T-helper 2 cell treated with Interferon-gamma antibody and Interleukin-4, amounts not matched to agents 5 μg/mL and 100 μg/mL, for 36 hours (primary cell): ENCODE measurements at regions not wholly inside any gene's neighbourhood (a gene's known extent, or its start where the extent isn't known, plus 50 kb on each side); places are given as distances from the start of the nearest gene placed in this dataset.
"Not testable (repeated sequence)": the region's sequence is repeated elsewhere in the genome, so short reads cannot be mapped to it uniquely, and the experiment has no call there.

Experiments
- DNase-seq: peaks from one replicate; pipeline ENCODE4 v3.0.0; 2021; ENCODE audit warnings: low spot score
- H3K27ac Mint-ChIP-seq: one replicate; pipeline ENCODE4 v1.8.0; 2021; ENCODE audit warnings: mild to moderate bottlenecking, mixed read lengths
- H3K27me3 Mint-ChIP-seq: one replicate; pipeline ENCODE4 v1.8.0; 2021; ENCODE audit warnings: low read depth, mixed read lengths
- H3K36me3 Mint-ChIP-seq: one replicate; pipeline ENCODE4 v1.8.0; 2021; ENCODE audit warnings: low read depth, mixed read lengths
- H3K4me1 Mint-ChIP-seq: one replicate; pipeline ENCODE4 v1.8.0; 2021; ENCODE audit warnings: low read depth, mixed read lengths
- H3K4me3 Mint-ChIP-seq: one replicate; pipeline ENCODE4 v1.8.0; 2022; ENCODE audit warnings: mild to moderate bottlenecking, moderate library complexity, mixed read lengths
- H3K9me3 Mint-ChIP-seq: one replicate; pipeline ENCODE4 v1.8.0; 2021; ENCODE audit warnings: mixed read lengths

DNA sequence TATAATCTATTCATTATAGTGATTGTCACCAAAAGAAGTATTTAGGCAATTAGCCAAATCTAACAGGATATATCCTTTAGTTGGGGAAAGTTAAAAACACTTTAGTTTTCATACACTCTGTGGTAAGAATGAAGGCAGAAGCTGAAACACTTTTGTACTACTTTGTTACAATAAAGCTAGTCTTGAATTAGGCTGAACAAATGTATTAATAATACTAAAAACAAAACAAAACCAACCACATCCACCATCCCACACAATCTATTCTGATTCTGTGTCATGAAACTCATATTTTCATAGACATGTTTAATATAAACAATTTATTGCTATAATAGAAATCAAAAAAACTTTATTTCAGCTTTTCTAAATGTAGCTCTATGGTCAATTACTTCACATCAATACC lies 508.8 kb downstream of the ZEB2 start:
- Mint-ChIP-seq H3K4me3 (no peak overlapping the region), H3K9me3 (no peaks in the 10 kb centered on the region), H3K27me3 (no peaks in the 10 kb centered on the region), H3K27ac (no peak overlapping the region), H3K4me1 (no peaks in the 10 kb centered on the region), H3K36me3 (no peaks in the 10 kb centered on the region)
- no peak for DNase-seq

DNA sequence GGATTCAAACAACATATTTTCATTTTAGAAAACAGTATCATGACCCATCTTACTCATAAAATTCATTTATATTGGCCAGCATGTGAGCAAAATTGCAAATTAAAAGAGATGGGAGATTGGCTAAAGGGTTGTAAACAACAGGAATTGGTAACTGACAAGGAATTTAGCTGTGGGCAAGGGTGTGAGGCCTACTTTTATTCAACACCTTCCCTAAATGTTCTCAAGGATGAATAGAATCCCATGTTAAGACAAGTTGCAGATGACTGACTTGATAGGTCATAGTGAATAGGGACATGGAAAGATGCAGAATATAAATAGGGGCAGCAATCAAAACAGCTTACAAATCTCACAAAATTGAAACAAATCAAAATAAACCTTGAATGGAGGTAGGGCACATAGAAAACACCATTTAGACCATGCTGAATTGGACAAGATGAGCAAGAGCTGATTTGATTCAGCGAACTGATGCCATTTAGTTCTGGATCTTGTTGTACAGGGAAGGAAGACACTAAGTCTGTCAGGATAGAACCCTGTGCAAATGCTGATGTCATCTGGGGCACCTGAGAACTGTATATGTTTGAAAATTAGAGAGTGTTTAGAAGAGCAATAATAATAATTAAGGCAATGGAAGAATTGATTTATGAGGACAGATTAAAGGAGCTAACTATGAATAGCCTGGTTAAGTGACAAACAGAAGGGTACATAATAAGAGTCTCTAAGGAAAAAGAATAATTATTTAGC lies 509.7 kb downstream of the ZEB2 start:
- no peaks in the 10 kb centered on the region for H3K27me3 Mint-ChIP-seq
- DNase-seq, result no peak
- H3K4me1 Mint-ChIP-seq, result no peaks in the 10 kb centered on the region
- H3K4me3 Mint-ChIP-seq, result no peak overlapping the region
- no peaks in the 10 kb centered on the region for H3K36me3 Mint-ChIP-seq
- H3K27ac Mint-ChIP-seq, result no peak overlapping the region
- H3K9me3 Mint-ChIP-seq, result no peaks in the 10 kb centered on the region

DNA sequence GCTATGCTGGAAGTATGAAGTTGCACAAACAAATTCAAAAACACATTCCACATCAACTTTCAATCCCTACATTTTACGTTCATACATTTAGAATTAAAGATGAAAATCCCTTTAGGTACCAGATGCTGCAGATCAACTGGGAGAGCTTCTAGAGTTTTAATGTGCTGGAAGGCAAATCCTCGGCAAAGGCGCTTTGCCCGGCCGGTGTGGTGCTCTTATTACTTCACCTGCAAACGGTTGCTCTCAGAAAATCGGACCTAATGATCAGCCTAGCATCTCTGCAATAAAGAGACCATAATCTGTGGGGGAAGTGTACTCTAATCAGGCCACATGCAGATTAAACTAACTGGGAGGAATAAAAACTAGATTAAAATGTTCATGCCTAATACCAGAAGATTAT lies 513.8 kb downstream of the ZEB2 start:
- H3K9me3 Mint-ChIP-seq, result no peaks in the 10 kb centered on the region
- DNase-seq, result no peak
- H3K4me3 Mint-ChIP-seq, result no peak overlapping the region
- H3K27ac Mint-ChIP-seq, result no peak overlapping the region
- H3K27me3 Mint-ChIP-seq, result no peaks in the 10 kb centered on the region
- no peaks in the 10 kb centered on the region for H3K4me1 Mint-ChIP-seq
- H3K36me3 Mint-ChIP-seq, result peaks cover 1% of the 10 kb centered on the region

DNA sequence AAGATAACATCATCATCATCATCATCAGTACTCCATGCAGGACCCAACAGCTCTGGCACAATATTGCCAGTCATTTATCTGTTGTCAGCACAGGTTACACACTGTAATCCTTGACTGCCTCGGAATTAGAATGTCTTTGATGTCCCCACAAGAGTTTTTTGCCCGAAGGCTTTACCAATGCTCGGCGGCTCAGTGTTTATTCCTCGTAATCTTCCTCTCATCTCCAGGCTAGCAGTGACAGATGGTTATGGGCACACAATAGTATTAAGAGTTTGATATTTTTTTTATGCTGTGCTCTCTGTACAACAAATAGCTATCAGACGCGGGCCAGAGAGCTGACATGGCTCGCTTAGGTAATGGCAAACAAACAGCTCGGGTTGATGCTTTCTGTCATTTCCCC lies 515.2 kb downstream of the ZEB2 start:
- DNase-seq, result no peak
- Mint-ChIP-seq H3K27ac (no peak overlapping the region), H3K4me3 (no peak overlapping the region), H3K4me1 (no peaks in the 10 kb centered on the region), H3K27me3 (no peaks in the 10 kb centered on the region), H3K36me3 (peaks cover 1% of the 10 kb centered on the region), H3K9me3 (no peaks in the 10 kb centered on the region)

DNA sequence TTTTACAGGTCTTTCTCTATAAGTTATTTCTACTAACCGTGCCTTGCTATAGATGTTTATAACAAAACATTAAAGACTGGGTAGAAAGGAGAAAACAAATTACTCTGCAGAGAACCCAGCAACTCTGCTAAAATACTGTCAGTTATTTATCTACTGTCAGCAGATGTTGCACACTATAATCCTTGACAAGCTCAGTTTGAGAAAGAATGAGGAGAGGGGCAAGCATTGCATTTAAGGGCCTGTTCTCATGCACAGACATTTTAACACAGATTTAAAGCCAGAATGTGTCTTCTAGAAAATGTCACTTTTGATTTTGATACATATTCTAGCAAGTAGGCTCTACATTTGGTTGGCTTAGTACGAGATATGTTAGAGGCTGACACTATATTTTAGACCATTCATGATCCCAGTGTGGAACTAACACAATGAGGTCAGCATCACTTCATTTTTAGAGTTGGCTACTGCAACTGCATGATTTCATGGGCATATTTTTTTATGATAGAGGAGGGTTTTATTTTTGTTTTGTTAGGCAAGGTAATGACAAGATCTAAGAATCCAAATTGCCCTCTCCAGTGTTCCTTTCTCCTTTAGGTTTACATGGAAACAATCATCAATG lies 516.4 kb downstream of the ZEB2 start:
- Mint-ChIP-seq H3K27me3 (no peaks in the 10 kb centered on the region), H3K36me3 (peaks cover 1% of the 10 kb centered on the region), H3K9me3 (no peaks in the 10 kb centered on the region), H3K27ac (no peak overlapping the region), H3K4me3 (no peak overlapping the region), H3K4me1 (no peaks in the 10 kb centered on the region)
- DNase-seq, result no peak

DNA sequence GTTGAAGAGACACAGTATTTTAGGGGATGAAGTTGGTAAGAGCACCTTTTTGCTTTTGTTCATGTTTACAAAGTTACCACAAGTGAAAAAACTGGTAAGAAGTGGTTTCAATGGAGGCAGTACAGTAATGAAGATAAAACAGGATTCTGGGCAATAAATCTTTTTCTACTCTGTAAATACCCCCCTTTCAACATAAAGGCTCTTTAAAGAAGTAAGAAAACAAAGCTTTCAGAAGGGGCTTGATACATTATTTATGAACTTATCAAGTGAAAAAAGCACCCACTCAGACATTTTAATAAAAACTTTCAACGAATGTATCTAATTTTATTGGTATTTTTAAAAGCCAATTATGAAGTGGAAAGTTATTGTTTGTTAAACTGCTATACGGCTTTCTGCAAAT lies 522.9 kb downstream of the ZEB2 start:
- H3K4me1 Mint-ChIP-seq, result no peaks in the 10 kb centered on the region
- no peaks in the 10 kb centered on the region for H3K36me3 Mint-ChIP-seq
- no peaks in the 10 kb centered on the region for H3K9me3 Mint-ChIP-seq
- H3K27ac Mint-ChIP-seq, result no peak overlapping the region
- no peak for DNase-seq
- no peak overlapping the region for H3K4me3 Mint-ChIP-seq
- H3K27me3 Mint-ChIP-seq, result no peaks in the 10 kb centered on the region

DNA sequence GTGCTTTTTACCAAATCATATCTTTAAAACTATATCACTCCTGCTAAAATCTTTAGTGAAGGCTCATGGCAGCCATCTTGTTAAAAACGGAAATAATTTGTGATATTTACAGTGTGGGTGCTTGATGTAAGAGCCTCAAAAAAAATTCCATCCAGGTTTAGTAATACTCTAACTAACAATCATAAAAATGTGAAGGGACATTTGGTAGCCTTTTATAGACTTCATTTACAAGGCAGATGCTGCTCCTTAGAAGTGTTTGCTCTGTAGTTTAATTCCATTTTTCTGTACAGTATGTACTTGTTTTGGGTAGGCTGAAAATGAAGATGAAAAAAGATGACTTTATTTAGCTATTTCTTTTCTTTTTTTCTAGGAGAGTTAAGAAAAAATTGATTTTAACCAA lies 525.0 kb downstream of the ZEB2 start:
- no peak overlapping the region for H3K4me3 Mint-ChIP-seq
- H3K4me1 Mint-ChIP-seq, result no peaks in the 10 kb centered on the region
- no peak for DNase-seq
- peaks cover 13% of the 10 kb centered on the region for H3K9me3 Mint-ChIP-seq
- no peaks in the 10 kb centered on the region for H3K27me3 Mint-ChIP-seq
- H3K27ac Mint-ChIP-seq, result no peak overlapping the region
- no peaks in the 10 kb centered on the region for H3K36me3 Mint-ChIP-seq

DNA sequence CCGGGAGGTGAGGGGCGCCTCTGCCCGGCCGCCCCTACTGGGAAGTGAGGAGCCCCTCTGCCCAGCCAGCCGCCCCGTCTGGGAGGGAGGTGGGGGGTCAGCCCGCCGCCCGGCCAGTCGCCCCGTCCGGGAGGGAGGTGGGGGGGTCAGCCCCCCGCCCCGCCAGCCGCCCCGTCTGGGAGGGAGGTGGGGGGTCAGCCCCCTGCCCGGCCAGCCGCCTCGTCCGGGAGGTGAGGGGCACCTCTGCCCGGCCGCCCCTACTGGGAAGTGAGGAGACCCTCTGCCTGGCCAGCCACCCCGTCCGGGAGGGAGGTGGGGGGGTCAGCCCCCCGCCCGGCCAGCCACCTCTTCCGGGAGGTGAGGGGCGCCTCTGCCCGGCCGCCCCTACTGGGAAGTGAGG lies 528.3 kb downstream of the ZEB2 start:
- H3K27me3 Mint-ChIP-seq, H3K27ac Mint-ChIP-seq, H3K36me3 Mint-ChIP-seq, H3K4me1 Mint-ChIP-seq, DNase-seq, H3K4me3 Mint-ChIP-seq: not testable (repeated sequence)
- H3K9me3 Mint-ChIP-seq, result peaks cover 13% of the 10 kb centered on the region

DNA sequence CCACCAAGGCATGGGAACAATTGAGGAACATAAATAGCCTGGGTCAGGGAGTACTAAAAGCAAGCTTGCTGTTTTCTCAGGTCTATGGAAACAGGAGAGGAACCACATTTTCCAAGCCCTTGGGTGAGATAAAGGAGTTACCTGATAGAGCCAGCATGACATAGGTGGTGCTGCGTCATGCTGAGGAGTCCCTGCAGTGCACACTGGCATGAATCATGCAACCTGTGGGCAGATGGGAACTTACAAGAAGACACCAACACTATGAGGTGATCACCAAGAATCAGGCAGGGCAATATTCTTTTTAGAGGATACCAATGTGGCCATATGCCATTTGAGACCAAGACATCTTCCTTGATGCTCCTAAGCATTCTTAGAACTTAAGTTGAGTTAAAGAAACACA lies 531.8 kb downstream of the ZEB2 start:
- Mint-ChIP-seq H3K27ac (no peak overlapping the region), H3K9me3 (peaks cover 13% of the 10 kb centered on the region), H3K36me3 (no peaks in the 10 kb centered on the region), H3K4me1 (no peaks in the 10 kb centered on the region), H3K4me3 (no peak overlapping the region), H3K27me3 (no peaks in the 10 kb centered on the region)
- no peak for DNase-seq

DNA sequence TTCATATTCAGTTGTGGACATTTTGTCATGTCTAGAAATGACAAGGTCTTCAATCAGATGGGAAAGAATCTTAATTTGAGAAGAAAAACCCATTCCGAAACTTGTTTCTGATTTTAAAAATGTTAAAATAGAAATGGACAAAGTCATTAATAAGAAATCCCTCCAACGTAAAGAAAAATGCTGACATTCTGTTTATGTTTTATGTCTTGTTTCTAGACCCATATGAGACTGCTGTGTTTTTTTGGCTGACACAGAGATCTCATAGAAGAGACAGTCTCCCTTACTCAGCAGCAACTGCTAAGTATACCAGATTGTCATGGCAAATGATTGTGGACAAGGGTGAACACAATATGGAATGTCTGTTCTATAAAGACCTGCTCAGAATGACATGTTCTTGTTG lies 538.5 kb downstream of the ZEB2 start:
- no peak for DNase-seq
- Mint-ChIP-seq H3K36me3 (no peaks in the 10 kb centered on the region), H3K27me3 (no peaks in the 10 kb centered on the region), H3K9me3 (no peaks in the 10 kb centered on the region), H3K4me3 (no peak overlapping the region), H3K4me1 (no peaks in the 10 kb centered on the region), H3K27ac (no peak overlapping the region)

DNA sequence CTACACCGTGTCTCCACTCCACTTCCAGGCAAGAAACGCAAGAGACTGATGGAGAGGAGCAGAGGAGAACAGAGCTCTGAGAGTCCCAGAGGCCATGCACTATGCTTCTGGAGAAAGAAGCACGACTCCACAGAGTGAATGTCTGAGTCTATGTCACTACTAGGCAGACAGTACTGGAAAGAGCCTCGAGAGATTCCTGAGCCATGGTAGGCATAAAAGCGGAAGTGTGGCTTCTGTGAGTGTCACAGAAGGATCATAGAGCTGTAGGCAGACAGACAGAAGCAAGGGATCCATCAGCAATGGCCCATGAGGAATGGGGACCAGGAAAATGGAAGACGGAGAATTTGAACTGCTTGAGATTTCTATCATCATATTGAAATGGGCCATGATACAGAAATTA lies 542.6 kb downstream of the ZEB2 start:
- Mint-ChIP-seq H3K9me3 (no peaks in the 10 kb centered on the region), H3K27me3 (no peaks in the 10 kb centered on the region), H3K36me3 (no peaks in the 10 kb centered on the region), H3K27ac (no peak overlapping the region), H3K4me3 (no peak overlapping the region), H3K4me1 (no peaks in the 10 kb centered on the region)
- no peak for DNase-seq

DNA sequence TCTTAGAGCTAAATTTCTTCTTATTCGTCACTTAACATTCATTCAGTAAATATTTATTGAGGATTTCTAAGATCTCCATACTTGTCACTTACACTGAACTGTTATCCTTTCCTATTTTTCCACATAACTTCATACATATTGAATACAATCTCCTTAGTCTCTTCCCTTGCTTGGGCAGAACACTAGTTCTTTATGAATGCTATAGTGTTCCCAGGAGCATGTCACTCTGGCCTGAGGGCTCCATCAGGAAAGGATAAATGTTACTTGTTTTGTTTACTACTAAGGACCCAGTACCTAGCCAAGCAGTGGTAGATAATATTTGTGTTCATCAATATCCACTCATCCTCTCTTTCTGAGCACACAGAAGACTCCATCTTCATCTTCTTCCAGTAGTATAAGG lies 544.7 kb downstream of the ZEB2 start:
- Mint-ChIP-seq H3K4me3 (no peak overlapping the region), H3K9me3 (no peaks in the 10 kb centered on the region), H3K27ac (no peak overlapping the region), H3K27me3 (no peaks in the 10 kb centered on the region), H3K4me1 (no peaks in the 10 kb centered on the region), H3K36me3 (no peaks in the 10 kb centered on the region)
- no peak for DNase-seq

DNA sequence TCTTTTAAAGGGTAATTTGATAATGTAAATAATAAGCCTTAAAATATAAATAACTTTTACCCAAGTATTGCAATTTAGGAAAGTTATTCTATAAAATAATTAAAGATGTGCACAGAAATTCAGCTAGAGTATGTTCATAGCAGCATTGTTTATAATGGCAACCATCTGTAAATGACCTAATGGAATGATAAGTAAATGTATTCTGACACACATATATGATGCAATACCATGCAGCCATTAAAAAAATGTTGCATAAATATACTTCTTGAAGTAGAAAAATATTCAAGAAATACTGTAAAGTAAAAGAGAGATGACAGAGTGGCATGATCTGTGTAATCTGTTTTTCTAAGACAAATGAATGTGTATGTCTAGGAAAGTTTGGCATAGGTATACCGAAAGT lies 545.7 kb downstream of the ZEB2 start:
- no peaks in the 10 kb centered on the region for H3K27me3 Mint-ChIP-seq
- H3K36me3 Mint-ChIP-seq, result no peaks in the 10 kb centered on the region
- no peaks in the 10 kb centered on the region for H3K9me3 Mint-ChIP-seq
- H3K4me1 Mint-ChIP-seq, result no peaks in the 10 kb centered on the region
- no peak overlapping the region for H3K4me3 Mint-ChIP-seq
- no peak for DNase-seq
- no peak overlapping the region for H3K27ac Mint-ChIP-seq

DNA sequence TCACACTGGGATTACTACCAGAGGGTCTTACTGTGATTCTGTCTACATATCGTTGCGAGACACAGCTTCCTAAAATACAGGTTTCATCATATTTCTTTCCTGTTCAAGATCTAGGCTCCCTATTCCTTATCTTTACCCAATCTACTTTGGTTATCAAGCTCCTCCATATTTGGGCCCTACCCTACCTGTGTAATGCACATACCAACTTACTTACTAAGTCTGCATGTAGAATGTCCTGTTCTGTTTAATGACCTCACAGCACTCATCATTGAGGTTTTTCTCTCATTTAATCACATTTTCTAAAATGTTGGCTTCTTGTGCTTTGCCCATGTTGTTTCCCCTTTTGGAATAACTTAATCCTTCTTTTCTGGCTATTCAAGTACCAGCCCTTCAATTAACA lies 551.1 kb downstream of the ZEB2 start:
- no peak overlapping the region for H3K4me3 Mint-ChIP-seq
- no peaks in the 10 kb centered on the region for H3K4me1 Mint-ChIP-seq
- no peaks in the 10 kb centered on the region for H3K27me3 Mint-ChIP-seq
- H3K9me3 Mint-ChIP-seq, result no peaks in the 10 kb centered on the region
- H3K27ac Mint-ChIP-seq, result no peak overlapping the region
- no peaks in the 10 kb centered on the region for H3K36me3 Mint-ChIP-seq
- DNase-seq, result no peak

DNA sequence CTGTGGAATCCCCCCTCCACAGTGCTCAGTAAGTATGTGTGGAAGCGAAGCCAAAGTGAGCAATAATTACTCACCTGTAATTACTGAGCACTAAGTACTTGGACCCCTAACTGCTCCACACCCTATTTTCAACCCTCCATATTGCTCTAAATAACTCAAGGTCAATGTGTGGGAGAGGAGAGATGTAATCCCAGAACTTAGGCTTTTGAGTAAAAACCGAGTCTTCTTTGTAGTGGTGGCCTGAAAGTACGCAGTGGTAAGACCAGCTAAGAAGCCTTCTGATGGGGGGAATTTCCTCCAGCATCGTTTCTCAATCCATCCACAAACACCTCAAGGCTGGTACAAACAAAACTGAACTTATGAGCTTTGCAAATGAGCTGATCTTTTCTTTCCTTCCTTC lies 551.6 kb downstream of the ZEB2 start:
- H3K4me3 Mint-ChIP-seq, result no peak overlapping the region
- no peaks in the 10 kb centered on the region for H3K36me3 Mint-ChIP-seq
- no peaks in the 10 kb centered on the region for H3K4me1 Mint-ChIP-seq
- no peaks in the 10 kb centered on the region for H3K27me3 Mint-ChIP-seq
- no peaks in the 10 kb centered on the region for H3K9me3 Mint-ChIP-seq
- no peak for DNase-seq
- no peak overlapping the region for H3K27ac Mint-ChIP-seq
